NCI-H460 (cell line): ENCODE measurements at regions not wholly inside any gene's neighbourhood (a gene's known extent, or its start where the extent isn't known, plus 50 kb on each side); places are given as distances from the start of the nearest gene placed in this dataset.

ENCODE experiments used
- DNase-seq: peaks from one replicate; pipeline ENCODE4 v3.0.0-alpha.2; 2016; ENCODE audit warnings: low read depth; ENCODE audit errors: extremely low read depth

GRCh38 chr22:47645450-47645914 is 883.0 kb downstream of the TBC1D22A start:
- no peak for DNase-seq

DNA sequence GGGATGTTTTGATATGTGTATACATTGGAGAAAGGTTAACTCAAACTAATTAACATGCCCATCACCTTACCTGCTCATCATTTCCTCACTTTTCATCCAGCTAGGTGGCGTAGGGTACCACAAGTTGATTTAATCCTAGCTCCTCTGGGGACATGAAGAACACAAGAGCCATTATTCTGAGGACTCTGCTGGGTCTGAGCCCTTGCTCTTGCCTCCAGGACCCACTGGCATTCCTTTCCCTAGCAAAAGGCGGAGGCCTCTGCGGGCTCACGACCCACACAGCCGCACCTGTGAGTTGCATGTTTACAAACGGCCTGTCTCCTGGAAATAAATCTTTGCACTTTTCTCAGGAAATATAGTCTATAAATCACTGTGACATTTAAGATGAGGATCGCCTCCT is 871.9 kb downstream of the TBC1D22A start:
- DNase-seq: no peak

GRCh38 chr22:47633111-47633510 is 870.7 kb downstream of the TBC1D22A start:
- DNase-seq: no peak

DNA sequence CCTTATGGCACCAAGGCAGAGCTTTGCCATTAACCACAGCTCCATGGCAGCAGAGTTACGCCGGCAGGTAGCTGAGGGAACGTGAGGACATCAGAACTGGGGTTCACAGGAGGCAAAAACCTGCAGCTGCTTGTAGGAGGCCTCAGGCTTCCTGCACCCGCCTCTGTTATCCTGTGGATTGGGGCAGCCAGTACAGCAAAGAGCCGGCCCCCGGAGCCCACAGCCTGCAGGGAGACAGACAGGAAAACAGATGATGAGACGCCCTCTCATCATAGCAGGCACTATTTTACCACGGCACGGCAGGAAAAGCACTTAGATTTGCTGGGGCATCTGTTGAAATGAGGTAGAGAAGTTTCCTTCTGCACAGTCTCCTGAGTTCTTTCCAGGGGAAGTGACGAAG is 870.3 kb downstream of the TBC1D22A start:
- DNase-seq: no peak

- no peak for DNase-seq
Measured at GRCh38 chr22:47631571-47632102, 869.2 kb downstream of the TBC1D22A start.

- DNase-seq: no peak
Measured at GRCh38 chr22:47630741-47631534, 868.5 kb downstream of the TBC1D22A start.

DNA sequence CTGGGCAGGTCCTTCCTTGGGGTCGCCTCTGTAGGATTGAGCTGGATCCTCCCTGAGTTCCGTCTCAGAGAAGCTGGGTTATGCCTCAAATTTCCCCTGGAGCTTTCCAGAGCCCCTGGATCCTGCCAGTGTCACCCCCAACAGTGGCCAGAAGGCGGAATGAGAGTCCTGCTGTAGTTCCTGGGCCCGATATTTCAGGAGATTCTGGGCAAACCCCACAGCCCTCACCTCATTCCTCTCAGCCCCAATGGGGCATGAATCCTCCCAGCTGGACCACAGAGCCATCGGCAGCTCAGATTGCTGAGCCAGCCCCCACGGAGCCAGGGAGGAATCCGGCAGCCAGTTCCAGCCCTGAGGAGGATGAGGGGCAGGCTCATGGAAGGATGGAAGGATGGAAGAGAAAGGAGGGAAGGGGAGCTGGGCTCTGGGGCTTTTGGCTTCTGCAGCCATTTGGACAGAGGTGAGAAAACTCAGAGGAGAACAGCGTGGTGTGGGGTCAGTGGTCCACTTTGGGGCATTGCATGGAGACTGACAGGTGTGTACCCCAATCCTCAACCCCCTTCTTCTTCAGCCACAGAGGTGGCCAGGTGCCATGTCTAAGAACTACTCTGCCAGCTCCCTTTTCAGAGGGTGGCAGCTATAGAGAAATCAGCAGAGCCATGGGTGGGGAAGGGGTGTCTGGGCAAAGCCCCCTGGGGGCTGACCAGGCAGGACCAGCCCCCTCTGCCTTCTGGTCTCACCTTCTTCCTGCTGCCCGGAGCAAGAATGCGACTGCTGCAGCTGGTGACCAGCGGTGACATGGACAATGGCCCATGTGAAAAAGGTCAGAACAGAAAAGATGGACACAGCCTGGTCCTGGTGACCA is 867.6 kb downstream of the TBC1D22A start:
- DNase-seq: no peak

DNA sequence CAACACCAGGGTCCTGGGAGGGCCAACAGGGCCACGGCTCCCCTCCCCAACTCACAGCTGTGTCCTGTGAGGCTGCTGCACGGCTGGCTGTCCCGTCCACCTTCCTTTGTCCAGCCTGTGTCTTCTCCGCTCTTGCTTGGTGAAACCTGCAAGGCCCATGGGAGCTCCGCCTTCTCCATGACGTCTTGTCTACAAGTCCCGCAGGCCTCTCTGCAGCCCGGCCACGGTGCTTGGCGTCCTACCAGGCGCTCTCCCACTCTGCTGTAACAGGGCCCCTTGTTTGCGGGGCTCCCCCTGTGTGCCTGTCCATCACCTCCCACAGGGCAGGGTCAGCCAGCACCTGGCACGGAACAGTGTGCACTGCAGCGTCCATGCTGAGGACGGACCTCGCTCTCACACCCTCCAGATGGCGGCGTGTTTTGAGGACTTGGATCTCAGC is 866.8 kb downstream of the TBC1D22A start:
- no peak for DNase-seq

DNA sequence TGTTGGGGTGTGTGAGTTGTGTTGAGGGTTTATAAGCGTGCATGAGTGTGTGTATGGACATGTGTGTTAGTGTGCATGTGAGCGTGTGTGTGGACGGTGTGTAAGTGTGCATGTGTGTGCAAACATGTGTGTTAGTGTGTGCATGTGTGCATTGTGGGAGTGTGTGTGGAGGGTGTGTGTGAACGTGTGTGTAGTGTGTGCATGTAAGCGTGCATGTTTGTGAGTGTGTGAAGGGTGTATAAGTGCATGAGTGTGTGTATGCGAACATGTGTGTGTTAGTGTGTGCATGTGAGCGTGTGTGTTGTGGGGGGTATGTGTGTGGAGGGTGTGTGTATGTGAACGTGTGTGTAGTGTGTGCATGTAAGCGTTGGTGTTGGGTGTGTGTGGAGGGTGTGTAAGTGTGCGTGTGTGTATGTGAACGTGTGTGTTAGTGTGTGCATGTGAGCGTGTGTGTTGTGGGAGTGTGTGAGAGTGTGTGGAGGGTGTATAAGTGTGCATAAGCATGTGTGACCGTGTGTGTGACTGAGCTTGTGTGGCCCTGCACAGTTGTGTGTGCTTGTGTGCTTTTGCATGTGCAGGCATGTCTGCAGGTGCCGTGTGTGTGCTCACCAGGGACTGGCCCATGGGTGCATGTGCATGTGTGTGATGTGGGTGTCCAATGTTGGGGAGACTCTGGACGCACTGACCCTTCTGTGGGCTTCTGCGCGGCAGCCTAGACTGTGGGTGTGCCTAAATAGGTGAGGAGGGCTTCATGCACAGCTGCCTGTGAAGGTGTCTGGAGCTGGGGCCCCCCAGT is 866.2 kb downstream of the TBC1D22A start:
- DNase-seq: no peak

- DNase-seq: no peak
Measured at GRCh38 chr22:47627556-47628253, 865.3 kb downstream of the TBC1D22A start.

DNA sequence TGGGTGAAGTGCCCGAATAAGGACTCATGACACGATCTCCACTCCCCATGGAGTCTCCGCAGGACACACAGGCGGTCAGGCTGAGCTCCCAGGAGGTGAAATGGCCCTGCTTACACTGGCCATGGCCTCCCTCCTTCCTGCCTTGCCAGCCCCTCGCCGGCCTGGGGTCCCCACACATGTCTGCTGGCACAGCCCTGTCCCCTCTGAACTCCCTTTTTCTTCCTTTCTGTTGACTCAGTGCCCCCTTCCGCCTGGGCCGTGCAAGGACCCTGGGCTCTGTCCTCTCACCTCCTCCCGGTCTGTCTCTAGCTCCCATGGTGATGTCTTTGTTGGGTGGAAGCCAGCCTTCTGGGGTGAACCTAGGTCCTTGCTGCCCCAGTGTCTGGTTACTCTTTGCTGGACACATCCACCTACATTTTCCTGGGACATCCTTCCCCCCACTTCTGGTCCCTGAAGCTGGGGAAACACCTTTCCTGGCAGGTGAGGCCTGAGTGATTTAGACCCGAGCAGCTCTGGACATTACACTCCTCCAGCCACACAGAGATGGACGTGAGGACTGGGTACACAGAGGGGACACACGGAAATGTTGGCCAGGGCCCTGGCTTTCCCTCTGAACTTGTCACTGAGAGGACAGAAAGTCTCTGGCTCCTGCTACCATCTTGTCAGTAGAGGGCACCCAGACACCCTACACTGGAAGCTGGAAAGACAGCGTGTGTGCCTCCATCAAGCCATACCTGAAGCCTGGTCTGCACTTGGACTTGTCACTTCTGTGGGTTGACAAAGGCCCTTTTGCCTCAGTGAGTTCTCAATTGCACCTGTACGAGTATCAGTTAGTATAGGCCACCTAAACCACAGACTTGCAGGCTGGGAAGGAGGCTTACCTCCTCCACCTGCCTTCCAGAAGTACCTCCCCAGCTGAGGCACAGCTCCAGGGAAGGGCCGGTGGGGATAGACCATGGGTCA is 864.3 kb downstream of the TBC1D22A start:
- no peak for DNase-seq

GRCh38 chr22:47625531-47626427 is 863.3 kb downstream of the TBC1D22A start:
- DNase-seq: no peak

- DNase-seq: no peak
Measured at GRCh38 chr22:47625013-47625385, 862.5 kb downstream of the TBC1D22A start.

DNA sequence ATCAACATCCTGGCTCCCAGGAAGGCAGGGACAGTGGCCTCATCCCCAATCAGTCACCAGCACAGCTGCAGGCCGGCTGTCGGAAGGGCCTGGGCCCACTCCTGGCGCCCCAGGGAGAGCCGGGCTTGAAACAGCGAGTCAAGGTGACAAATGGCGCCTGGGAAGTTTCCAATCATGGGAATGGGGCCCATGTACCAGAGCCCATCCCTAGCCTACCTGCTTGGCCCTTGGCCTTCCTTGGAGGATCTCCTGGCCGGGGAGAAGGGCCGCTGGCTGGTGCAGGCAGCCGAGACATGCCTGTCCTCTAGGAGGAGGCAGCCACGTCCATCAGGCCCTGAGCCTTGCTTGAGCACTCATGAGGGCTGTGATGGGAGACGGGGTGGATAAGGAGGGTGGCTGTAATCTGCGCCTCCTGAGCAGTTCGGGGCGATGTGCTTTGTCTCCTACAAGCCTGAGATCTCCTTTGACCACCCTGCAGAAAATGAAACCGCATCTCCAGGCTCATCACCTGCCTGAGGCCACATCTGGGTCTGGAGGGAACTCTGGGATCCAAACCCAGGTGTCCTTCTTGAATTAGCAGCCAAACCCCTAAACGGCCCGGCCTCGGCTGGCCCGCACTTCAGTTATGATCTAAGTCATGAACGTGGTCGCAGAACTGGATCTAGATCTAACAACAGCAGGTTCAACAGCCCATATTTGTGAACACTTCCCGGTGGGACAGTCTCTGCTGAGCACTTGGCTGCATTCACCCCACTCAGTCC is 862.0 kb downstream of the TBC1D22A start:
- DNase-seq: no peak

GRCh38 chr22:47623763-47624148 is 861.3 kb downstream of the TBC1D22A start:
- no peak for DNase-seq

DNA sequence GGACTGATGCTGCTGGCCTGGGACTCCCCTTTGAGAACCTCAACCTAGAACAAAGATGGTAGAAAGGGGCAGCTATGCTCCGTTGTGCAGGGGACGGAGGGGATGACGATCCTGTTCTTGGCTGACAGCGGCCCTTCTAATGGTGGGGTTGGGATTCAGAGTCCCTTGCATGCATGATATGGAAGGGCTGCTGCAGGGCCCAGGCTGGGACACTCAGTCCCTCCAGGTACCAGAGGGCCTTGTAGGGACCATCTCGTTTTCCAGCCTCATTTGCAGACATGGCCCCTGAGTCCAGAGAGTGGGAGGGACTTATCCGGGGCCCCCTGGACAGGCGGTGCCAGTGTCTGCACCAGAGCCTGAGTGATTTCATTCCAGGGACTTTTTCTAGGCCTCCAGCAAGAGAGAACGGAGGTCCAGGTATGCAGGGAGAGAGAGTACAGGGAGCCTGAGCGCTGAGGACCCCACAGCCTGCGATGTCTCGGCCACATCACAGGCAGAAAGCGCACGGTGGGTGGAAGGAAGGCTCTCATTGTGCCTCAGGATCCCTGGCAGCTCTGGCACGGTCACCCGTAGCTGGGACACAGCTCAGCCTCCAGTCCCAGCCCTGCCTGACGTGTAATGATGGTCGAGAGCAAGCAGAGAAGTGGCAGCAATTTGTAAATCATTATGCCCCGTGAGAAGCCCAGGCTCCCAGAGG is 860.8 kb downstream of the TBC1D22A start:
- DNase-seq: no peak

- no peak for DNase-seq
Measured at GRCh38 chr22:47622541-47622940, 860.1 kb downstream of the TBC1D22A start.
